Gastrocnemius medialis (tissue), 4 donors: ENCODE measurements at regions not wholly inside any gene's neighbourhood (a gene's known extent, or its start where the extent isn't known, plus 50 kb on each side); places are given as distances from the start of the nearest gene placed in this dataset.

Experiments used
- CTCF ChIP-seq, 5 experiments: fragments of 450-650 bp in 3 of 5; fragments of 200-600 bp in 2 of 5; sonication (generic) in 2 of 5; IDR thresholded peaks in 4 of 5; conservative IDR thresholded peaks in 1 of 5; 1 replicate in 4 of 5; 2 replicates in 1 of 5; pipeline ENCODE4 v1.5.1; 2016 to 2019; ENCODE audit warnings: antibody characterized with exemption in 5 of 5, mild to moderate bottlenecking in 3 of 5, moderate library complexity in 3 of 5
- POLR2A ChIP-seq, 2 donors: fragments of 450-650 bp; IDR thresholded peaks; one replicate each; pipeline ENCODE4 v1.6.1; 2017; ENCODE audit warnings: antibody characterized with exemption in 2 of 2, mild to moderate bottlenecking in 2 of 2, moderate library complexity in 2 of 2

- TF ChIP-seq POLR2A (IDR thresholded peaks at IDR 0.05) (no peak), CTCF (IDR thresholded peaks at IDR 0.05 in 4 of 5, conservative IDR thresholded peaks at IDR 0.05 in 1 of 5) (no peak)
These were observed 180.8 kb downstream of the GAS1 start for GRCh38 chr9:86766511-86766910.
